PC-9 (cell line): ENCODE measurements at regions not wholly inside any gene's neighbourhood (a gene's known extent, or its start where the extent isn't known, plus 50 kb on each side); places are given as distances from the start of the nearest gene placed in this dataset.

Source experiments
- BruUV-seq: library from RNA; stranded (reverse); fragments of 400-500 nt; replicated peaks from 2 replicates; lab custom pipeline; 2021; lab: Mats Ljungman, UMichigan
- CTCF ChIA-PET: fragments of 300-600 bp; sonication (Branson Sonifier 250); formaldehyde crosslinking; loops from one replicate; lab custom pipeline; 2022; ENCODE audit warnings: antibody characterized with exemption; lab: Charles Lee
- POLR2A ChIA-PET: fragments of 300-600 bp; sonication (Branson Sonifier 250); formaldehyde crosslinking; loops from one replicate; lab custom pipeline; 2022; ENCODE audit warnings: antibody characterized with exemption; ENCODE audit not compliant: unreplicated experiment; lab: Charles Lee
- DNase-seq, 2 experiments: peaks; one replicate each; pipeline versions ENCODE4 v3.0.0 to v3.0.0-alpha.2; 2015 to 2022; ENCODE audit warnings: mixed read lengths in 1 of 2
- H2AFZ ChIP-seq: fragments of 200-600 bp; sonication (generic); 2 replicates; pipeline ENCODE4 v1.8.1; 2017; ENCODE audit warnings: antibody characterized with exemption
- H3F3A ChIP-seq: fragments of 200-600 bp; sonication (generic); 2 replicates; pipeline ENCODE4 v1.8.1; 2017; ENCODE audit warnings: antibody characterized with exemption, mild to moderate bottlenecking, low read depth; ENCODE audit not compliant: insufficient read depth
- H3K27ac ChIP-seq: fragments of 200-600 bp; sonication (generic); 2 replicates; pipeline ENCODE4 v1.6.1; 2016; ENCODE audit warnings: mixed run types
- H3K27me3 ChIP-seq: fragments of 200-600 bp; sonication (generic); 2 replicates; pipeline ENCODE4 v1.6.1; 2016; ENCODE audit warnings: low read depth, mixed run types; ENCODE audit not compliant: insufficient read depth
- H3K36me3 ChIP-seq: fragments of 200-600 bp; sonication (generic); 2 replicates; pipeline ENCODE4 v1.6.1; 2016; ENCODE audit warnings: low read depth, mixed run types
- H3K4me1 ChIP-seq: fragments of 200-600 bp; sonication (generic); replicated peaks from 2 replicates; pipeline ENCODE4 v1.6.1; 2016; ENCODE audit warnings: mixed run types; ENCODE audit not compliant: insufficient read depth
- H3K4me2 ChIP-seq: fragments of 200-600 bp; sonication (generic); 2 replicates; pipeline ENCODE4 v1.6.1; 2017; ENCODE audit warnings: mixed run types
- H3K4me3 ChIP-seq: fragments of 200-600 bp; sonication (generic); 2 replicates; pipeline ENCODE4 v1.6.1; 2016; ENCODE audit warnings: mixed run types
- H3K79me2 ChIP-seq: fragments of 200-600 bp; sonication (generic); 2 replicates; pipeline ENCODE4 v1.6.1; 2017; ENCODE audit warnings: low read depth, mixed run types
- H3K9me2 ChIP-seq: fragments of 200-600 bp; sonication (generic); 2 replicates; pipeline ENCODE4 v1.8.1; 2017; ENCODE audit warnings: mild to moderate bottlenecking; ENCODE audit not compliant: insufficient read depth
- H3K9me3 ChIP-seq: fragments of 200-600 bp; sonication (generic); 2 replicates; pipeline ENCODE4 v1.8.1; 2016; ENCODE audit warnings: low read depth; ENCODE audit not compliant: insufficient read depth
- H4K20me1 ChIP-seq: fragments of 200-600 bp; sonication (generic); 2 replicates; pipeline ENCODE4 v1.8.1; 2017; ENCODE audit not compliant: insufficient read depth
- CTCF ChIP-seq: fragments of 200-600 bp; sonication (generic); conservative IDR thresholded peaks from 2 replicates; pipeline ENCODE4 v1.6.1; 2017; ENCODE audit warnings: mixed run types, antibody characterized with exemption, mild to moderate bottlenecking, moderate library complexity
- EZH2 ChIP-seq: fragments of 200-600 bp; sonication (generic); IDR thresholded peaks from 2 replicates; pipeline ENCODE4 v1.8.0; 2017; ENCODE audit warnings: antibody characterized with exemption, low read depth
- intact Hi-C: fragments of 100-400 bp; cut with micrococcal nuclease; formaldehyde crosslinking; loops from one replicate; pipeline ENCODE4 v1.10.0; 2022; ENCODE audit not compliant: unreplicated experiment

GRCh38 chr3:181561139-181562031 lies 150.3 kb upstream of the SOX2 start:
- ChIA-PET POLR2A (no interaction called here), CTCF (no interaction called here)
- no peaks in the 10 kb centered on the region for H4K20me1 ChIP-seq
- no peak for TF ChIP-seq EZH2
- TF ChIP-seq CTCF, result no peak
- no peaks in the 10 kb centered on the region; the same call in 1 of the 2 replicates for H3K9me3 ChIP-seq
- DNase-seq, result no peak
- H3K27ac ChIP-seq, result no peak overlapping the region
- H3K27me3 ChIP-seq, result no peaks in the 10 kb centered on the region
- H3K4me2 ChIP-seq, result no peak overlapping the region
- no peaks in the 10 kb centered on the region for H3K36me3 ChIP-seq
- no peaks in the 10 kb centered on the region for H3K9me2 ChIP-seq
- no peak overlapping the region for H3K4me3 ChIP-seq
- no peaks in the 10 kb centered on the region for H3K4me1 ChIP-seq
- H2AFZ ChIP-seq, result no peak overlapping the region
- no TSS peak for BruUV-seq
- intact Hi-C loops, result no loop called here
- no peaks in the 10 kb centered on the region for H3F3A ChIP-seq
- H3K79me2 ChIP-seq, result no peaks in the 10 kb centered on the region

DNA sequence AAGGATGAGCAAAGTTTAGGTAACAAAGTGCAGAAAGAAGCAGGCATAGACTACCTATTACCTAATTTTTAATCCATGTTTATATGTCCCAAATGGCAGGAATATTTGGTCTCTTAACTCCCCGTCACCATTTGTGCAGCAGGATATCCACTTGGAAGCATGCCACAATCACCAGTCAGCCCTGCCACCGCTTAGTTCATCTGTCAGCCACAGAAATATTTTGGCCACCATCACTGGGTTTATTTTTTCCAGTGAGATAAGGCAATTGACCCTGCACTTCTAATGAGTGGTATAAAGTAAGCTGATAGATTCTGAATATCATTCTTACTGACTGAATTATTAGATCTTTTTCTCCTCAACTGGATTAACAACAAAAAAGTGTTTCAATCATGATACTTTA lies 152.9 kb upstream of the SOX2 start:
- Histone ChIP-seq H3K4me1 (no peaks in the 10 kb centered on the region), H3K79me2 (no peaks in the 10 kb centered on the region), H2AFZ (no peak overlapping the region), H3K4me2 (no peak overlapping the region), H3F3A (no peaks in the 10 kb centered on the region), H4K20me1 (no peaks in the 10 kb centered on the region), H3K36me3 (no peaks in the 10 kb centered on the region), H3K9me3 (no peaks in the 10 kb centered on the region; the same call in 1 of the 2 replicates), H3K9me2 (no peaks in the 10 kb centered on the region), H3K27me3 (no peaks in the 10 kb centered on the region), H3K4me3 (no peak overlapping the region), H3K27ac (no peak overlapping the region)
- TF ChIP-seq CTCF (no peak), EZH2 (no peak)
- DNase-seq, result no peak
- ChIA-PET CTCF (no interaction called here), POLR2A (no interaction called here)
- intact Hi-C loops, result loop anchor here (10.0 kb wide), 1 partner anchor 1056 kb away; no protein-coding TSS in a partner anchor
- no TSS peak for BruUV-seq

- ChIA-PET POLR2A (no interaction called here), CTCF (no interaction called here)
- no peak overlapping the region for H3K4me3 ChIP-seq
- TF ChIP-seq EZH2 (no peak), CTCF (no peak)
- H4K20me1 ChIP-seq, result no peaks in the 10 kb centered on the region
- H3K4me2 ChIP-seq, result no peak overlapping the region
- no peaks in the 10 kb centered on the region for H3F3A ChIP-seq
- no peak for DNase-seq
- H3K9me3 ChIP-seq, result no peaks in the 10 kb centered on the region; the same call in 1 of the 2 replicates
- intact Hi-C loops, result loop anchor here (10.0 kb wide), 1 partner anchor 1059 kb away; no protein-coding TSS in a partner anchor
- no peaks in the 10 kb centered on the region for H3K36me3 ChIP-seq
- BruUV-seq, result no TSS peak
- no peaks in the 10 kb centered on the region for H3K79me2 ChIP-seq
- H3K27ac ChIP-seq, result no peak overlapping the region
- no peak overlapping the region for H2AFZ ChIP-seq
- H3K9me2 ChIP-seq, result no peaks in the 10 kb centered on the region
- no peaks in the 10 kb centered on the region for H3K27me3 ChIP-seq
- H3K4me1 ChIP-seq, result no peaks in the 10 kb centered on the region
Observed at GRCh38 chr3:181555681-181556080, 156.0 kb upstream of the SOX2 start.
